ENCODE measurements at regions not wholly inside any gene's neighbourhood (a gene's known extent, or its start where the extent isn't known, plus 50 kb on each side); places are given as distances from the start of the nearest gene placed in this dataset.

GRCh38 chr10:53434413-53434812 lies 661.8 kb upstream of the MBL2 start:
- H3K9ac ChIP-seq (ENCODE audit: control insufficient read depth, extremely low read depth, insufficient read depth, low read length): no peak overlapping the region
- no peaks in the 10 kb centered on the region for H4K20me1 ChIP-seq (ENCODE audit: control insufficient read depth, extremely low read depth, insufficient read depth, low read length)
- no peaks in the 10 kb centered on the region for H3K27me3 ChIP-seq (ENCODE audit: control insufficient read depth, extremely low read depth, insufficient read depth, low read length)
- dilution Hi-C loops (cut with MboI; ENCODE audit: extremely low pct_ligation_motif_present, low sequenced_read_pairs): no loop called here
- no peaks in the 10 kb centered on the region for H3K9me3 ChIP-seq (ENCODE audit: control insufficient read depth, low read depth, low read length)
- H3K4me1 ChIP-seq (ENCODE audit: control insufficient read depth, extremely low read depth, insufficient read depth, low read length): no peaks in the 10 kb centered on the region
- no peak overlapping the region for H3K27ac ChIP-seq (ENCODE audit: control insufficient read depth, insufficient read depth, low read length)
- no peak overlapping the region for H2AFZ ChIP-seq (ENCODE audit: control insufficient read depth, low read length)
- no peak overlapping the region for H3K4me2 ChIP-seq (ENCODE audit: control insufficient read depth, extremely low read depth, insufficient read depth, low read depth, low read length)
- H3K9me1 ChIP-seq (ENCODE audit: control insufficient read depth, extremely low read depth, insufficient read depth, low read length): no peaks in the 10 kb centered on the region
- DNase-seq (ENCODE audit: low read depth, low spot score) (no peak), FAIRE-seq (no peak)
- H3K4me3 ChIP-seq (ENCODE audit: control insufficient read depth in 2 of 3, extremely low read depth in 1 of 3, insufficient read depth in 2 of 3, low read depth in 1 of 3, low read length in 3 of 3): no peak overlapping the region
- TF ChIP-seq CTCF (optimal IDR thresholded peaks at IDR 0.05 in 1 of 3, IDR thresholded peaks at IDR 0.05 in 1 of 3, conservative IDR thresholded peaks at IDR 0.05 in 1 of 3; ENCODE audit: extremely low read depth in 1 of 3, insufficient read depth in 2 of 3, low read length in 3 of 3): no peak
- no peak for TF ChIP-seq EZH2 (IDR thresholded peaks at IDR 0.05; ENCODE audit: low read length)
- H3K79me2 ChIP-seq (ENCODE audit: control insufficient read depth, insufficient read depth, low read length): no peaks in the 10 kb centered on the region
- H3K36me3 ChIP-seq (ENCODE audit: control insufficient read depth in 2 of 2, extremely low read depth in 1 of 2, insufficient read depth in 2 of 2, low read length in 2 of 2): no peaks in the 10 kb centered on the region

- Histone ChIP-seq H4K20me1 (ENCODE audit: control insufficient read depth, extremely low read depth, insufficient read depth, low read length) (no peaks in the 10 kb centered on the region), H3K9me1 (ENCODE audit: control insufficient read depth, extremely low read depth, insufficient read depth, low read length) (no peaks in the 10 kb centered on the region), H3K79me2 (ENCODE audit: control insufficient read depth, insufficient read depth, low read length) (no peaks in the 10 kb centered on the region), H3K27me3 (ENCODE audit: control insufficient read depth, extremely low read depth, insufficient read depth, low read length) (no peaks in the 10 kb centered on the region), H2AFZ (ENCODE audit: control insufficient read depth, low read length) (no peak overlapping the region), H3K4me1 (ENCODE audit: control insufficient read depth, extremely low read depth, insufficient read depth, low read length) (no peaks in the 10 kb centered on the region), H3K27ac (ENCODE audit: control insufficient read depth, insufficient read depth, low read length) (no peak overlapping the region), H3K36me3 (ENCODE audit: control insufficient read depth in 2 of 2, extremely low read depth in 1 of 2, insufficient read depth in 2 of 2, low read length in 2 of 2) (no peaks in the 10 kb centered on the region), H3K9ac (ENCODE audit: control insufficient read depth, extremely low read depth, insufficient read depth, low read length) (no peak overlapping the region), H3K4me2 (ENCODE audit: control insufficient read depth, extremely low read depth, insufficient read depth, low read depth, low read length) (no peak overlapping the region), H3K4me3 (ENCODE audit: control insufficient read depth in 2 of 3, extremely low read depth in 1 of 3, insufficient read depth in 2 of 3, low read depth in 1 of 3, low read length in 3 of 3) (no peak overlapping the region), H3K9me3 (ENCODE audit: control insufficient read depth, low read depth, low read length) (no peaks in the 10 kb centered on the region)
- FAIRE-seq (no peak), DNase-seq (ENCODE audit: low read depth, low spot score) (no peak)
- TF ChIP-seq EZH2 (IDR thresholded peaks at IDR 0.05; ENCODE audit: low read length) (no peak), CTCF (optimal IDR thresholded peaks at IDR 0.05 in 1 of 3, IDR thresholded peaks at IDR 0.05 in 1 of 3, conservative IDR thresholded peaks at IDR 0.05 in 1 of 3; ENCODE audit: extremely low read depth in 1 of 3, insufficient read depth in 2 of 3, low read length in 3 of 3) (no peak)
- dilution Hi-C loops (cut with MboI; ENCODE audit: extremely low pct_ligation_motif_present, low sequenced_read_pairs): no loop called here
These were observed 659.5 kb upstream of the MBL2 start for GRCh38 chr10:53432035-53432434.
